WTC11 (cell line): ENCODE measurements at regions not wholly inside any gene's neighbourhood (a gene's known extent, or its start where the extent isn't known, plus 50 kb on each side); places are given as distances from the start of the nearest gene placed in this dataset.

Source experiments
- ATAC-seq: fragments of 200-7000 bp; cut with Tn5 transposase; 2 replicates; pipeline ENCODE4 v1.10.0; 2021; ENCODE audit warnings: mild to moderate bottlenecking, moderate library complexity
- CTCF ChIA-PET: fragments of 300-600 bp; sonication (Branson Sonifier 250); formaldehyde crosslinking; loops from one replicate; lab custom pipeline; 2021; ENCODE audit warnings: antibody characterized with exemption; lab: Charles Lee
- POLR2A ChIA-PET: fragments of 350-600 bp; sonication (Branson Sonifier 250); formaldehyde crosslinking; loops from one replicate; lab custom pipeline; 2021; ENCODE audit warnings: antibody characterized with exemption; lab: Charles Lee
- DNase-seq: peaks from one replicate; pipeline ENCODE4 v3.0.0; 2021; ENCODE audit warnings: low spot score
- H3K27ac Mint-ChIP-seq: 2 replicates; pipeline ENCODE4 v1.8.0; 2021; ENCODE audit warnings: mixed read lengths
- H3K27me3 Mint-ChIP-seq: 2 replicates; pipeline ENCODE4 v1.8.0; 2021; ENCODE audit warnings: low read depth, mild to moderate bottlenecking, moderate library complexity, mixed read lengths
- H3K36me3 Mint-ChIP-seq: 2 replicates; pipeline ENCODE4 v1.8.0; 2021; ENCODE audit warnings: mixed read lengths
- H3K4me1 Mint-ChIP-seq: 2 replicates; pipeline ENCODE4 v1.8.0; 2022; ENCODE audit warnings: mixed read lengths
- H3K4me3 Mint-ChIP-seq: 2 replicates; pipeline ENCODE4 v1.8.0; 2021; ENCODE audit warnings: mild to moderate bottlenecking, moderate library complexity, mixed read lengths
- H3K9me3 Mint-ChIP-seq: 2 replicates; pipeline ENCODE4 v1.8.0; 2021; ENCODE audit warnings: mixed read lengths
- ATF1 ChIP-seq: sonication (generic); formaldehyde crosslinking; IDR thresholded peaks from 2 replicates; pipeline ENCODE4 v1.8.1; 2023; ENCODE audit warnings: mild to moderate bottlenecking, moderate library complexity, missing genetic modification reagents
- CBFB ChIP-seq: sonication (generic); formaldehyde crosslinking; IDR thresholded peaks from 2 replicates; pipeline ENCODE4 v1.8.1; 2022; ENCODE audit warnings: mild to moderate bottlenecking, low read depth, missing genetic modification reagents
- CREM ChIP-seq: sonication (generic); formaldehyde crosslinking; IDR thresholded peaks from 2 replicates; pipeline ENCODE4 v1.8.1; 2022; ENCODE audit warnings: mild to moderate bottlenecking, missing genetic modification reagents, moderate library complexity
- ELF4 ChIP-seq: sonication (generic); formaldehyde crosslinking; IDR thresholded peaks from 2 replicates; pipeline ENCODE4 v1.8.1; 2022; ENCODE audit warnings: low read depth, mild to moderate bottlenecking, moderate library complexity, missing genetic modification reagents
- ETV6 ChIP-seq: sonication (generic); formaldehyde crosslinking; IDR thresholded peaks from 2 replicates; pipeline ENCODE4 v1.8.1; 2022; ENCODE audit warnings: mild to moderate bottlenecking, missing genetic modification reagents
- JAZF1 ChIP-seq: fragments of 250-450 bp; sonication (Bioruptor Pico); IDR thresholded peaks from 2 replicates; pipeline ENCODE4 v1.9.0; 2021; ENCODE audit warnings: moderate library complexity, mild to moderate bottlenecking, inconsistent platforms
- NFYB ChIP-seq: sonication (generic); formaldehyde crosslinking; conservative IDR thresholded peaks from 2 replicates; pipeline ENCODE4 v1.8.0; 2022; ENCODE audit warnings: low read depth, missing genetic modification reagents
- SP1 ChIP-seq: sonication (generic); formaldehyde crosslinking; conservative IDR thresholded peaks from 2 replicates; pipeline ENCODE4 v1.8.1; 2022; ENCODE audit warnings: missing genetic modification reagents
- TP53 ChIP-seq: sonication (generic); formaldehyde crosslinking; IDR thresholded peaks from 2 replicates; pipeline ENCODE4 v1.8.1; 2023; ENCODE audit warnings: mild to moderate bottlenecking, missing genetic modification reagents
- TF ChIP-seq, protein P1 (sequence below): sonication (generic); formaldehyde crosslinking; IDR thresholded peaks from 2 replicates; pipeline ENCODE4 v1.8.1; 2022; ENCODE audit warnings: low read depth, missing genetic modification reagents, borderline replicate concordance
- TF ChIP-seq, protein P2 (sequence below): sonication (generic); formaldehyde crosslinking; IDR thresholded peaks from 2 replicates; pipeline ENCODE4 v1.8.0; 2022; ENCODE audit warnings: mild to moderate bottlenecking, missing genetic modification reagents
- TF ChIP-seq, protein P3 (sequence below): sonication (generic); formaldehyde crosslinking; IDR thresholded peaks from 2 replicates; pipeline ENCODE4 v1.8.1; 2023; ENCODE audit warnings: mild to moderate bottlenecking, missing genetic modification reagents, moderate library complexity
- TF ChIP-seq, protein P4 (sequence below): fragments of 250-450 bp; sonication (Bioruptor Pico); IDR thresholded peaks from 2 replicates; pipeline ENCODE4 v1.9.0; 2021; ENCODE audit warnings: moderate library complexity, mild to moderate bottlenecking, inconsistent platforms, borderline replicate concordance
- TF ChIP-seq, protein P5 (sequence below): fragments of 250-450 bp; sonication (Bioruptor Pico); IDR thresholded peaks from 2 replicates; pipeline ENCODE4 v1.9.0; 2021; ENCODE audit warnings: mild to moderate bottlenecking, borderline replicate concordance
- TF ChIP-seq, protein P6 (sequence below): sonication (generic); formaldehyde crosslinking; IDR thresholded peaks from 2 replicates; pipeline ENCODE4 v1.8.1; 2023; ENCODE audit warnings: mild to moderate bottlenecking, missing genetic modification reagents, moderate library complexity
- TF ChIP-seq, protein P7 (sequence below): fragments of 250-450 bp; sonication (Bioruptor Pico); IDR thresholded peaks from 2 replicates; pipeline ENCODE4 v1.8.0; 2021; ENCODE audit warnings: mild to moderate bottlenecking

DNA sequence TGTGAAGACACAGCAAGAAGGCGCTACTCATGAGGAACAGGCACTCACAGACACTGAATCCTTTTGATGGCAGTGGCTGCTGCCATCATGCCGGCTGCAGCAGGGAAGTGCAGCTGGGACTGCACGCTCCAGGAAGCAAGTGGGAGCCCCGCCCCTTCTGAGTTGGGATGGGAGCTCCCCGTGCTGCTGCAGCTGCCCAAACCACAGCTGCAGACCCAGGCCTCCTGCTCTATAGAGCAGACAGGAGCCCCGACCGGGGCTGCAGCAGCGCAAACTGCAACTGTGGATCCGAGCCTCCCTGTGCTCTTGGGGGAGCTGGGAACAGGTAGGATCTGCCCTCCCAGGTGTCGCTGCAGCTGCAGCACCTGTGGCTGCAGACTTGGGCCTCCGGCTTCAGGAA is 65.2 kb upstream of the MARK1 start:
- TF ChIP-seq JAZF1 (CRISPR knock-in tag) (no peak), NFYB (CRISPR knock-in tag) (no peak), CBFB (CRISPR knock-in tag) (no peak), CREM (CRISPR knock-in tag) (0 out of 2 replicates have a peak, but pooled peaks have one; percentile 21), ETV6 (0 out of 2 replicates have a peak, but pooled peaks have one; percentile 19), ELF4 (CRISPR knock-in tag) (no peak), SP1 (CRISPR knock-in tag) (0 out of 2 replicates have a peak, but pooled peaks have one; percentile 11)
- TF ChIP-seq, protein P1, sequence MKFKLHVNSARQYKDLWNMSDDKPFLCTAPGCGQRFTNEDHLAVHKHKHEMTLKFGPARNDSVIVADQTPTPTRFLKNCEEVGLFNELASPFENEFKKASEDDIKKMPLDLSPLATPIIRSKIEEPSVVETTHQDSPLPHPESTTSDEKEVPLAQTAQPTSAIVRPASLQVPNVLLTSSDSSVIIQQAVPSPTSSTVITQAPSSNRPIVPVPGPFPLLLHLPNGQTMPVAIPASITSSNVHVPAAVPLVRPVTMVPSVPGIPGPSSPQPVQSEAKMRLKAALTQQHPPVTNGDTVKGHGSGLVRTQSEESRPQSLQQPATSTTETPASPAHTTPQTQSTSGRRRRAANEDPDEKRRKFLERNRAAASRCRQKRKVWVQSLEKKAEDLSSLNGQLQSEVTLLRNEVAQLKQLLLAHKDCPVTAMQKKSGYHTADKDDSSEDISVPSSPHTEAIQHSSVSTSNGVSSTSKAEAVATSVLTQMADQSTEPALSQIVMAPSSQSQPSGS (CRISPR knock-in tag), result no peak
- TF ChIP-seq, protein P2, sequence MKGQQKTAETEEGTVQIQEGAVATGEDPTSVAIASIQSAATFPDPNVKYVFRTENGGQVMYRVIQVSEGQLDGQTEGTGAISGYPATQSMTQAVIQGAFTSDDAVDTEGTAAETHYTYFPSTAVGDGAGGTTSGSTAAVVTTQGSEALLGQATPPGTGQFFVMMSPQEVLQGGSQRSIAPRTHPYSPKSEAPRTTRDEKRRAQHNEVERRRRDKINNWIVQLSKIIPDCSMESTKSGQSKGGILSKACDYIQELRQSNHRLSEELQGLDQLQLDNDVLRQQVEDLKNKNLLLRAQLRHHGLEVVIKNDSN (CRISPR knock-in tag), result no peak
- TF ChIP-seq, protein P3, sequence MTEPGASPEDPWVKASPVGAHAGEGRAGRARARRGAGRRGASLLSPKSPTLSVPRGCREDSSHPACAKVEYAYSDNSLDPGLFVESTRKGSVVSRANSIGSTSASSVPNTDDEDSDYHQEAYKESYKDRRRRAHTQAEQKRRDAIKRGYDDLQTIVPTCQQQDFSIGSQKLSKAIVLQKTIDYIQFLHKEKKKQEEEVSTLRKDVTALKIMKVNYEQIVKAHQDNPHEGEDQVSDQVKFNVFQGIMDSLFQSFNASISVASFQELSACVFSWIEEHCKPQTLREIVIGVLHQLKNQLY (CRISPR knock-in tag), result no peak
- TF ChIP-seq, protein P4, sequence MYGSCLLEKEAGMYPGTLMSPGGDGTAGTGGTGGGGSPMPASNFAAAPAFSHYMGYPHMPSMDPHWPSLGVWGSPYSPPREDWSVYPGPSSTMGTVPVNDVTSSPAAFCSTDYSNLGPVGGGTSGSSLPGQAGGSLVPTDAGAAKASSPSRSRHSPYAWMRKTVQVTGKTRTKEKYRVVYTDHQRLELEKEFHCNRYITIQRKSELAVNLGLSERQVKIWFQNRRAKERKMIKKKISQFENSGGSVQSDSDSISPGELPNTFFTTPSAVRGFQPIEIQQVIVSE (CRISPR knock-in tag), result no peak
- TF ChIP-seq, protein P5, sequence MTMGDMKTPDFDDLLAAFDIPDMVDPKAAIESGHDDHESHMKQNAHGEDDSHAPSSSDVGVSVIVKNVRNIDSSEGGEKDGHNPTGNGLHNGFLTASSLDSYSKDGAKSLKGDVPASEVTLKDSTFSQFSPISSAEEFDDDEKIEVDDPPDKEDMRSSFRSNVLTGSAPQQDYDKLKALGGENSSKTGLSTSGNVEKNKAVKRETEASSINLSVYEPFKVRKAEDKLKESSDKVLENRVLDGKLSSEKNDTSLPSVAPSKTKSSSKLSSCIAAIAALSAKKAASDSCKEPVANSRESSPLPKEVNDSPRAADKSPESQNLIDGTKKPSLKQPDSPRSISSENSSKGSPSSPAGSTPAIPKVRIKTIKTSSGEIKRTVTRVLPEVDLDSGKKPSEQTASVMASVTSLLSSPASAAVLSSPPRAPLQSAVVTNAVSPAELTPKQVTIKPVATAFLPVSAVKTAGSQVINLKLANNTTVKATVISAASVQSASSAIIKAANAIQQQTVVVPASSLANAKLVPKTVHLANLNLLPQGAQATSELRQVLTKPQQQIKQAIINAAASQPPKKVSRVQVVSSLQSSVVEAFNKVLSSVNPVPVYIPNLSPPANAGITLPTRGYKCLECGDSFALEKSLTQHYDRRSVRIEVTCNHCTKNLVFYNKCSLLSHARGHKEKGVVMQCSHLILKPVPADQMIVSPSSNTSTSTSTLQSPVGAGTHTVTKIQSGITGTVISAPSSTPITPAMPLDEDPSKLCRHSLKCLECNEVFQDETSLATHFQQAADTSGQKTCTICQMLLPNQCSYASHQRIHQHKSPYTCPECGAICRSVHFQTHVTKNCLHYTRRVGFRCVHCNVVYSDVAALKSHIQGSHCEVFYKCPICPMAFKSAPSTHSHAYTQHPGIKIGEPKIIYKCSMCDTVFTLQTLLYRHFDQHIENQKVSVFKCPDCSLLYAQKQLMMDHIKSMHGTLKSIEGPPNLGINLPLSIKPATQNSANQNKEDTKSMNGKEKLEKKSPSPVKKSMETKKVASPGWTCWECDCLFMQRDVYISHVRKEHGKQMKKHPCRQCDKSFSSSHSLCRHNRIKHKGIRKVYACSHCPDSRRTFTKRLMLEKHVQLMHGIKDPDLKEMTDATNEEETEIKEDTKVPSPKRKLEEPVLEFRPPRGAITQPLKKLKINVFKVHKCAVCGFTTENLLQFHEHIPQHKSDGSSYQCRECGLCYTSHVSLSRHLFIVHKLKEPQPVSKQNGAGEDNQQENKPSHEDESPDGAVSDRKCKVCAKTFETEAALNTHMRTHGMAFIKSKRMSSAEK (CRISPR knock-in tag), result no peak
- Mint-ChIP-seq H3K27me3 (no peaks in the 10 kb centered on the region), H3K9me3 (peaks cover 13% of the 10 kb centered on the region), H3K4me1 (peaks cover 13% of the 10 kb centered on the region), H3K36me3 (peaks cover 15% of the 10 kb centered on the region), H3K4me3 (no peak overlapping the region), H3K27ac (no peak overlapping the region)
- DNase-seq (peak; percentile 81), ATAC-seq (peak; percentile 97)
- ChIA-PET CTCF (interaction anchor here (0.6 to 1.3 kb wide), 7 partner anchors 12 to 314 kb away, joined by 3 to 7 read pairs (median 5); no protein-coding TSS in a partner anchor), POLR2A (interaction anchor here (1.1 kb wide), 1 partner anchor 166 kb away, joined by 3 read pairs; no protein-coding TSS in a partner anchor)

DNA sequence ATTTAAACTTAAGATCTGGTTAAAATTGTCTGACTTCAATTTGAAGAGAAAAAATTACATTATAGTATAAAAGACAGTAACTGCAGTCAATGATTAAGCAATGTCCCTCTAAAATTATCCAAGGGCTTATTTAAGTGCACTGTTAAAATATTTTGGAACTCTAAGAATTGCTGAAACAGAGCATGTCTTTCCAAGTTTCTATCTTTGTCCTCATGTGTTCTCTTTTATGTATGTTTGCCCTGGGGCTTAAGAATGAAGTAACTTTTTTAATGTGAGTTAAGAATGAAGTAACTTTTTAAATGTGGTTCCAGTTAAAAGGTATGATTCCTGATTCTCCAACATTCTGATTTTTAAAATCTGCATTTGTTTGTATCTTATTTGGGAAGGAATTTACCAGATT is 69.0 kb upstream of the MARK1 start:
- no peak overlapping the region for H3K4me3 Mint-ChIP-seq
- no peak for ATAC-seq
- peaks cover 7% of the 10 kb centered on the region; the same call in 1 of the 2 replicates for H3K9me3 Mint-ChIP-seq
- no peak overlapping the region for H3K27ac Mint-ChIP-seq
- DNase-seq, result no peak
- no peaks in the 10 kb centered on the region for H3K27me3 Mint-ChIP-seq
- peaks cover 16% of the 10 kb centered on the region for H3K4me1 Mint-ChIP-seq
- CTCF ChIA-PET, result no interaction called here
- no peak for TF ChIP-seq ATF1 (CRISPR knock-in tag)
- TF ChIP-seq TP53, result no peak
- TF ChIP-seq, protein P6, sequence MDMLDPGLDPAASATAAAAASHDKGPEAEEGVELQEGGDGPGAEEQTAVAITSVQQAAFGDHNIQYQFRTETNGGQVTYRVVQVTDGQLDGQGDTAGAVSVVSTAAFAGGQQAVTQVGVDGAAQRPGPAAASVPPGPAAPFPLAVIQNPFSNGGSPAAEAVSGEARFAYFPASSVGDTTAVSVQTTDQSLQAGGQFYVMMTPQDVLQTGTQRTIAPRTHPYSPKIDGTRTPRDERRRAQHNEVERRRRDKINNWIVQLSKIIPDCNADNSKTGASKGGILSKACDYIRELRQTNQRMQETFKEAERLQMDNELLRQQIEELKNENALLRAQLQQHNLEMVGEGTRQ (CRISPR knock-in tag), result no peak
- TF ChIP-seq, protein P7, sequence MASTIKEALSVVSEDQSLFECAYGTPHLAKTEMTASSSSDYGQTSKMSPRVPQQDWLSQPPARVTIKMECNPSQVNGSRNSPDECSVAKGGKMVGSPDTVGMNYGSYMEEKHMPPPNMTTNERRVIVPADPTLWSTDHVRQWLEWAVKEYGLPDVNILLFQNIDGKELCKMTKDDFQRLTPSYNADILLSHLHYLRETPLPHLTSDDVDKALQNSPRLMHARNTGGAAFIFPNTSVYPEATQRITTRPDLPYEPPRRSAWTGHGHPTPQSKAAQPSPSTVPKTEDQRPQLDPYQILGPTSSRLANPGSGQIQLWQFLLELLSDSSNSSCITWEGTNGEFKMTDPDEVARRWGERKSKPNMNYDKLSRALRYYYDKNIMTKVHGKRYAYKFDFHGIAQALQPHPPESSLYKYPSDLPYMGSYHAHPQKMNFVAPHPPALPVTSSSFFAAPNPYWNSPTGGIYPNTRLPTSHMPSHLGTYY (CRISPR knock-in tag), result no peak
- TF ChIP-seq, all 79 proteins: peak for 0
- H3K36me3 Mint-ChIP-seq, result no peaks in the 10 kb centered on the region
- POLR2A ChIA-PET, result no interaction called here
